ENCODE measurements at regions not wholly inside any gene's neighbourhood (a gene's known extent, or its start where the extent isn't known, plus 50 kb on each side); places are given as distances from the start of the nearest gene placed in this dataset.
"Not testable (repeated sequence)": the region's sequence is repeated elsewhere in the genome, so short reads cannot be mapped to it uniquely, and the experiment has no call there.

DNA sequence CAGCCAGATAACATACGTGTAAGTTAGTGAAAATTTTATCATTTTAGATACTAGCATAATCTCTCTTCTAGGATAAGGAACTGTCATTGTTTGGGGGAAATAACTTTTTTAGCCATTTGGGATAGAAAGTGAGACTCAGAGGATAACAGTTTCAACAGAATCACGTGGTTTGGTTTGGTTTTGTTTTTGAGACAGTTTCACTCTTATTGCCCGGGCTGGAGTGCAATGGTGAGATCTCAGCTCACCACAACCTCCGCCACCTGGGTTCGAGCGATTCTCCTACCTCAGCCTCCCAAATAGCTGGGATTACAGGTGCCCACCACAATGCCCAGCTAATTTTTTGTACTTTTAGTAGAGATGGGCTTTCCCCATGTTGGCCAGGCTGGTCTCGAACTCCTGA is 323.2 kb upstream of the MEIS1 start:
- DNase-seq (ENCODE audit: low read depth in 4 of 4, low spot score in 3 of 4): no peak

DNA sequence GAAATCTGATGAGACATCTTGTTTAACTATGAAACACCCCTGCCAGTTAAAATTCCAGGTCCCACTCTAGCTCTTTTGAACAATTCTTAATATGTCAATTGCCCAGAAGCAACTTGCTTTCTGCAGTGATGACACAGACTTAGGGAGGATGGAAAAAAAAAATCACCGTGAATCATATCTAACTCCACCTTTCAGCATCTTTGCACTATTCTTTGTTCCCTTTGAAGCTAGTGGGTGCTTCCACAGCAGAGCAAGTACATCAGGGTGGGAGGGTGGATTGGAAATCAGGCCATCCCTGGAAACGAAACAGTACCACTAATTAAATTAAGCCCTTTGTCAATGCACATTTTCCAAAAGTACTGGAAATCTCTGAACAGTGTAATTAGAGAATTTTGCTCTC is 324.3 kb upstream of the MEIS1 start:
- no peak for DNase-seq (ENCODE audit: low read depth in 4 of 4, low spot score in 3 of 4)

DNA sequence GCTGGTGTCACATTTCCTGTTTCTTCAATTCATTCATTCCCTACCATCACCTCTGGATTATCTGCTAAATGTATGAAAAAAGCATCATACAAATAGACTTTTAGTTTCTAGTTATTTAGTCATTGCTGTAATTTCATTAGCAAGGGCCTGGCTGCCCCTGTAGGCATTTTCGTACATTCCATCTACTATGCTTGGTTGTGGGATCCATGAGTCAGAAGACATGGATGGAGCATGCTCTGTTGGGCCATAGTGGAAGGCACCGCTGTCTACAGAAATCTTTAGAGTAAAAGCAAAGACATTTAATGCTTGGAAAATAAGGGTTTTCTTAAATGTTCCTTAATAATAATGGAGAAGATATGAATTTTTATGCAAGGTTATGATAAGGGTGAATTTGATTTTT is 324.8 kb upstream of the MEIS1 start:
- no peak for DNase-seq (ENCODE audit: low read depth in 4 of 4, low spot score in 3 of 4)

DNA sequence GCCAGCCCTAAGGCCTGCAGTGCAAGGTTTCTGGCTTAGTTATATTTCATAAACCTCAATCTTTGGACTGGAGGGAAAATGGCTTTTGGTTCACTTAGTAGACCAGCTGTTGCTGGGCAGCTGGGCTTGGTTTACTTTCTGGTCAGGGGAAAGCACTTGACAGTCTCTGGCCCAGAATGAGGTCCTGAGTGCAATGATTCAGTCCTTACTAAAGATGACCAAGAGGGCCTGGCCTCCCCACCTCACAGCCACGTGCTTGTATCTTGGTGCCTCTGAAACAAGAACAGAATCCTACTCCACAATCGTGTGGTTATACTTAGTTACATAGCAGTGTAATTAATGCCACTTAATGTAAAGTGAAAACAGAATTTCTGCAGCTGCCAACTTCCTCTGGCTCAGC is 325.5 kb upstream of the MEIS1 start:
- no peak for DNase-seq (ENCODE audit: low read depth in 4 of 4, low spot score in 3 of 4)

DNA sequence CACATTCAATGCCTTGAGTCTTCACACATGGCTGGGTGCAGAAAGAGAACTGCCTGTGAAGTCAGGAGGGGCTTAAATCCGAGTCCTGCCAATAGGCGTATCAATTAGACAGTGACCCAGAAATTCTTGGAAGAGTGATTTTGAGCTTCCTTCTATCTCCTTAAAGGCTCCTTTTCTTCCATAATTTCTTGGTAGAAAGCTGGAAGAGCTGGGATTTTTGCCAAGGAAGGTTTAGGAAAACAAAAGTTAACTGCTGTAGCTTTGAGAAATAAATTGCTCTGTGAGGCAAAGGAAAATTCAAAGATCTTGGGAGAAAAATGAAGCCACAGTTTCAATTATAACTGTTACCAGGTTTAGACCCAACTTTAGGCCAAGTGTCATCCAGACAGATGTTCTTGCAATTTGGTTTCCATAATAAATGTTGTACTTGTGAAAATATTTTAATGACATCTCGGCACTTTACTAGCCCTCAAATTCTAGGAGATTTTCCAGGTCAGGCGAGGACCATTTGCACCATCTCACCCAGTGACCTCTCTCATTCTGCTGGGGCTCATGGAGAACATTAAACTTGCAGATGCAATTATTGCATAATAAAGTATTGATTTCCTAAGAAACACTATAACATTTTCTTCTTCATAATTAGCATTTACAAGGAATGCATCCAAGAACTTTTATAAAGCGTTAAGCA is 329.7 kb upstream of the MEIS1 start:
- no peak for DNase-seq (ENCODE audit: low read depth in 4 of 4, low spot score in 3 of 4)

DNA sequence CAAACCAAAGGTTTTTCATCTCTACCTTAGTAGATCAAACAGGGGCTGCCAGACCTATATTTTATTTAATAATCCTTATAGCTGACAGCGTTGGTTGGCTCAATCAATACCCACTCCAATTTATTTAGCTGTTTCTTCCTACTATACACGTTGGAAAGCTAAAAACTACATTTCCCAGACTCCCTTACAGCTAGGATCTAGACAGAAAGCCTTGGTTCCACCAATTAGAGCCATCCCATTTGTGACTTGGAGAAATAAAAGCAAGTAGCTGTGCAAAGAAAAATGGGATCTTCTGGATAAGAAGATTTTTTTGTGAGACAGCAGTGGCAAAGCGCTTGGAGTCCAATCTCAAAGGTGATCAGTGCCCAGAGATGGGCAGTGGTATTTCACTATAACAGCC is 331.3 kb upstream of the MEIS1 start:
- DNase-seq (ENCODE audit: low read depth in 4 of 4, low spot score in 3 of 4): no peak

DNA sequence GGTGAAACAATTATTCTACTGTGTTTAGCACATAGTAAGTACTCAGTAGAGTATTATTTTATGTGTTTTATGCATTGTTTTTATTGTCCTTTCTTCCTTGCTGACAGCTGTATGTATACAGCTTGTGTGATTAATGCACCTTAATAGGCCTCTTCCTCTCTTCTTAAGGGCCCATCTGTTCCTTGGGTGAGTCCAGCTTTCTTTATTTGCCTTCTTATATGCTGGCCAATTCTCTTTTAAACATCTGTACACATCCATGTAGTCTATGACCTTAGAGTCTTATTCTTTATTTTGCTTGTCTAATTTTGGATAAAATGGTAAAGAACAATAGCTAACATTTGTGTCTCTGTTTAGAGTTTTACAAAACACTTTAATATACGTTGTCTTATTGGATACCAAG is 333.7 kb upstream of the MEIS1 start:
- no peak for DNase-seq (ENCODE audit: low read depth in 4 of 4, low spot score in 3 of 4)

DNA sequence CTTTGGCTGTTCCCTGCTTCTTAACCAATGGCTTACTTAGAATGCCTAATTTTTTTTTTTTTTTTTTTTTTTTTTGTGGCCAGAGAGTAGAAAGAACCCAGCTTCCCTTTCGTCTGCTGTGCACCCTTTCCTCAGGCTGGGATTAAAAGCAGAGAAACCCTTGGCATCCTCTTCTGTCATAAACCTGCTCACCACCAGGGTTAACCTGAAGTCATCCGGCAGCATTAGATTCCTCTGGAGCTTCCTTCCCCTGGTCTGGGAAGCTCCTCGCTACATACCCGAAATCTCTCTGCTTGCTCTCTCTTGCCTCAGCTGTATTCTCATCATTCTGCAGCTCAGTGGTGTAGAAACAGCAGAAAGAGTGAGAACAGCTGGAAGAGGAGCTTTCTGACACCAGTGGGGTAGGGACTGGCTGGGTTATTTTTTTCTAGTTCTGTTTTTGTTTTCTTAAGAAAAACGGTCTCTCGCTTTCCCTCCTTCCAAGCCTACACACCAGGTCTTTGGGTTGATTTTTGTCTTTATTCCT is 339.0 kb upstream of the MEIS1 start:
- no peak for DNase-seq (ENCODE audit: low read depth in 4 of 4, low spot score in 3 of 4)

DNA sequence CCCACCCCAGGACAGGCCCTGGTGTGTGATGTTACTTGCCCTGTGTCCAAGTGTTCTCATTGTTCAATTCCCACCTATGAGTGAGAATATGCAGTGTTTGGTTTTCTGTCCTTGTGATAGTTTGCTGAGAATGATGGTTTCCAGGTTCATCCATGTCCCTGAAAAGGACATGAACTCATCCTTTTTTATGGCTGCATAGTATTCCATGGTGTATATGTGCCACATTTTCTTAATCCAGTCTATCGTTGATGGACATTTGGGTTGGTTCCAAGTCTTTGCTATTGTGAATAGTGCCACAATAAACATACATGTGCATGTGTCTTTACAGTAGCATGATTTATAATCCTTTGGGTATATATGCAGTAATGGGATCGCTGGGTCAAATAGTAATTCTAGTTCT is 340.2 kb upstream of the MEIS1 start:
- not testable (repeated sequence) for DNase-seq (ENCODE audit: low read depth in 4 of 4, low spot score in 3 of 4)

DNA sequence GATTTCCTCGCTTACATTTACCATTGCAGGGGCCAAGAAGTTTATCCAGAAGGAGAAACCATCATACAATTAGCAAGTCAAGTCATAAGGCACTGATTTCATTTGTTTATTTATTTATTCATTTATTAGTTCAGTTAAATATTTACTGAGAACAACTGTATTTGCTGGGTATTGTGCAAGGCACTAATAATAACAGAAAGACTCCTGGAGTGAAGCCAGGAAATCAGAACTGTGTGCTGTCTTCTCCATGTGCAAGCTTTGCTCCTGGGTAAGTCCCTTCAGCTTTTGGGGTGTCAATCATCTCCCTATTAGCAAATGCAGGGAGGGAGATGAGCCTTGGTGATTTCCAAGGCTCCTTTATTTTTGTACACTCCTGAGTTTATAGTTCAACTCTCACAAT is 341.6 kb upstream of the MEIS1 start:
- DNase-seq (ENCODE audit: low read depth in 4 of 4, low spot score in 3 of 4): no peak

DNA sequence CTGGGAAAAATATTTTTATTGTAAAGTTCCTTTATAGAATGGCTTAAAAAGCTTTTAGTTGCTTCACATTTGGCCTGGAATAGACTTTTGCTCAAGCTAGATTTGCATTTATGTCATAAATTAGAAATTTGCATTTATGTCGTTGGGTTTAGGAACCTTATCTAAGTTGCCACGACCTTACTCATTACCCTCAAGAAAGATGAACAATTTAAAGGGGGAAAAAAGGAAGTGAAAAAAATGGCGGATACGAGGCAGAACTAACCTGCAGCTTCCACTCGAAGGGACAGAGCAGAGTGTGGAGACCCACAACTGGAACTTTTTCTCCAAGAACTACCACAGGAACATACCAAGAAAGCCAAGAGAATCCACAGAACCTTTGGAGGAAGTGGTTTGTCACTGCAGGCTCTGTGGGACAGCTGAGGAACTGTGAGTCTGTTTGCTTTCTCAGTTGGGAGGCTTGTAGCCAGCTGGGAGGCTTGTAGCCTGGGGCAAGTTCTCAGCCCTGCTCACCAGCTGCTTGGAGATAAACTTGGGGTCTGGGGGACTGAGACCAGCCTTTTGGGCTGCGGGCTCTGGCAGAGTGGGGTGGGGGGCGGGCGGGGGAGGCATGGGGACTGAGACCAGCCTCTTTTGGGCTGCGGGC is 349.9 kb upstream of the MEIS1 start:
- no peak for DNase-seq (ENCODE audit: low read depth in 4 of 4, low spot score in 3 of 4)

DNA sequence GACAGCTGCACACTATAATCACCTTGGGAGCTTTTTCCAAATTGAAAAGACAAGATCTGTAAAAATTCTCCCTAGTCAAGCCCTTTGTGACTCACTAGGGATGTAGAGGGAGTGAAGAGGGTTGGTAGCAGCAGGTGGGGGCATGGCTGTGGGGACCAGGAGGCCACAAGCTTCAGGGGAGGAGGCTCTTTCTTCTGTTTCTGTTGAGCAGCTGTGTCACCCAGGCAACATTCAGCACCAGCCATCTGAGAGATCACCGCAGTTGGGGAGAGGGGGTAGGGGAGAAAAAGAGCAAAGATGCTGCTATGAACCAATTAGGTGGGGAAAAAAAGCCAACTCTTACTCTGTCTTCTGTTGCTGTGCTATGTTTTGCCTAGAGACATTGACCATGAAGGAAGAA is 352.3 kb upstream of the MEIS1 start:
- no peak for DNase-seq (ENCODE audit: low read depth in 4 of 4, low spot score in 3 of 4)

DNA sequence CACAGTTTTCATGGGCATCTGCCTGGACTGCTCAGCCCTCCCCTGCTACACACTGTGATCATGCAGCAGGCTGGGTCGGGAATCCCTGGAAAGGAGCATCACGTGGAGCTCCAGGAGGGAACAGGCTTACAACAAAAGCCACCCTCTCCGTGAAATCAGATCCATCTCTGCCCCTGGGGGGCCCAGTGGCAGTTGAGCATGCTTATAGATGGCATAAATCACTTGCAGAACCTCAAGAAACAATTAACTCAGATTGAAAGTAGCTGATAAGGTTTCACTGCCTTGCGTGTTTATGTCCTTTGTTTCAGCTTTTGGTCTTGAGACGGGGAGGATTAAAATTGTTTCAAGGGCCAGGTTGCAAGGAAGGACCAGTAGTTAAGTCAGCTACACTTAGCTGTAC is 354.8 kb upstream of the MEIS1 start:
- DNase-seq (ENCODE audit: low read depth in 4 of 4, low spot score in 3 of 4): no peak

DNA sequence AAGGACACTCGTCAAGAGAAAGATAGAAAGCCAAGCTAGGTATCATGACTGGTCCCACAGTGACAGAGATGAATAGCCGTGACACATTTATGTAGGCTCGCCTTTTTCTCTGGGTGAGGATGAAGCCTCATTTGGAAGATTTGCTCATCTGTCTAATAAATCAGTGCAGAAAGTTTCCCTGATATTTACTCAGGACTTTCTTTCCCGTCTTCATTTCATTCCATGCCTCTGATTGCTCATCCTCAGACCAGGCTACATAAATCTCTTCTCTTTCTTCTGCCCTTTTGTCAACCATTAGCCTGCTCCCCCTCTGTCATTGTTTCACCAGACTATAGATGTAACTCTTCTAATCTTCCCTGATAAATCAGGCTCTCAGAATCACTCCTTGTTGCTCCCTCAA is 361.8 kb upstream of the MEIS1 start:
- peak in 1 of 4 donors; percentile 47 for DNase-seq (ENCODE audit: low read depth in 4 of 4, low spot score in 3 of 4)

DNA sequence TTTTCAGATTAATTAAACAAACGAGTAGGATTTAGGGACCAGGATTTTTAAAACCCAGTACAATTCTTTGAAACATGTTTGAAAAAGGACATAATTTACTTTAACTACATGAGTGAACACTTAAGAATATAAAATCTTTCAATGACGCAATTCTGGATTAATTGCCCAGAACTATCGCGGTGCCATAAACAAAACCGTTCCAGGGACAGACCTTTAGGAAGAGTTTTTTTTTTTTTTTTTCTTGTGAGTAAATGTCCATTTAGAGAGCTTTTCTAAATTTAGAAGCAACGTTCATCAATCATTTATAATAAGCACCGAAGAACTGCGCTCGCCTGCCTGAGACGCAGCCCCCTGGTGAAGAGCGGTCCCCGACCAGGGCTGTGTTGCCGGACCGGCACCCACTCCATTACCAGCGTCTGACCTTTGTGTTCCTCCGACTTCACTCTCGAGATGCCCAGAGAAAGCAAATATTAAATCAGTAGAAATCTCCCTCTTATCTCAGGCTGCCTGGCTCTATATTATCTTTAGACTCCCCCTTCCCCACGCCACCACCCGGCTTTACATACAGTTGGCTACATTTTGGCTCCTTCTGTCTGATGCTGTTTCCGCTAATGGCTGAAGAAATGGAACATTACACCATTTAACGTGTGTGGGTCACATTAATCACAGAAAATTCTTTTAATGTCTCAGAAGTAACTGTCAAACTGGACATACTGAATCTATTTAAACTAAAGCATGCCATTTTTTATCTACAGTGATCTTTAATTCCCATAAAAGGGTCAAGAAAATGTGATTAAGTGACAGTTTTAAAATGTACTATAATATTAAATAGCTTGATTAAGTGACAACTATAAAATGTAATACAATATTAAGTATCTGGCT is 364.0 kb upstream of the MEIS1 start:
- peak; percentile 53 to 64 (median 58) for DNase-seq (ENCODE audit: low read depth in 4 of 4, low spot score in 3 of 4)

DNA sequence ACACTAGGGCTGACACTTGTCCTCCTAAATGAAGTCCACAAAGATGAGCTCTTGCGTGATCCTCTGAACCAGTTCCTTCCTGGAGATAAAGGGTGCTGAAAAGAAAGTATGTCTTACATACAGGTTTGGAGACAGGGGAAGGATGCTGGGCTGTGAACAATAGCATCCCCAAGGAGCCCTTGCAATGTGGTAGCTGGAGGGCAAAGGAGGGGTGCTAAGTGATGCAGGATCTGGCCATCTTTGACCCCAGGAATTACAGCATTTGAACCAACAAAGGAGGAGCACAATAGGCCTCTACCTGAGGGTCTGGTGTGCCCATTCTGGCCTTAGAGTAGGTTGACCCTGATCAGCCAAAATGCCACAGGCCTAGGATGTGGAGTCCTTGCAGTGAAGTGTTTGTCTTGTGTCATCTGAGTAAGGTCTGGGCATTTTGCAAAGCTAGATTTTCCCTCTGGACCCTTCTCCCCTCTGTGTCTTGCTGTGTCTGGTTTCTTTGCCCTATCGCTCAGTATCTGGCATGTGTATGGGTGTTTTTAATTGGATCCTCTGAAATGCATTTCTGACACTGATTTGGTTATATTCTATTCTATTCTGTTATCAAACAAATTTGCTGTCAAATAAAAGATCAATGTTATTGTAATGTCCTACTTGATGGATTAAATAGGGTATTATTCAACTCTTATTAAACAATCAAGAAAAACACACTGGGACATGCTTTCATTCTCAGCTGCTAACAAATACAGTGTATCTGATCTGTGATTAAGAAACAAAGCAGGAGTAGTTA is 364.8 kb upstream of the MEIS1 start:
- DNase-seq (ENCODE audit: low read depth in 4 of 4, low spot score in 3 of 4): no peak

DNA sequence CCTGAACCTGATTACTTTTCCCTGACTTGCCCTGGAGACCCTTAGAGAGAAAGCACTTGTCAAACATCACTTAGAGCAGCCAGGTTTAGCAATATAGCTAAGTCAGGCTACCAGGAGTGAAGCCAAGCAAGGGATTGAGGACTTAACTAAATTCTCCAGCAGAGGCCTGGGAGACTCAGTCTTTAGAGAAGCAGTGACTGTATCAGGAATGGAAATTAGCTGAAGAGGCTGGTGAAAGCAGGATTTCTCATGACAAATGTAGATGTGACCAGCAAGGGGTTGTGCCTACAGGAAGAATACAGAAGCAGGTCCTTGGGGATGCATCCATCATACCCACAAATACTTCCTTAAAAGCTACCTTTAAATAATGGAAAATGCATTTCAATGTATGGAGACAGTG is 368.9 kb upstream of the MEIS1 start:
- DNase-seq (ENCODE audit: low read depth in 4 of 4, low spot score in 3 of 4): no peak

DNA sequence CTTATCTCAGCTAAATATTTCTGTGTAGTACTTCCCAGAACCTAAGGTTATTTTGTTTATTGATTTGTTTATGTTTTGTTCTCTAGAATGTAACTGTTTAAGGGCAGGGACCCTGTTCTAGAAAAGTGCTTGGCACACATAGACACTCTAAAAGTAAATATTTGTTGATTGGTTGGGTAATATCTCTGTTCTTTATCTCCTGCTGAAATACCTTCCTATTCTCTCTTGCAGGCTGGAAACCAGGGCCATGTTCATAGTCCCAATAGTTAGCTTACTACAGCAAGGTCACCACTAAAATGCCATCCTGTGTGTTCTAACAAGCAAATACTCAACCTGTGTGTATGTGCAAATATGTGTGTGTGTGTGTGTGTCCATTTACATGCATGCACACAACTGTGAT is 375.6 kb upstream of the MEIS1 start:
- DNase-seq (ENCODE audit: low read depth in 4 of 4, low spot score in 3 of 4): no peak

DNA sequence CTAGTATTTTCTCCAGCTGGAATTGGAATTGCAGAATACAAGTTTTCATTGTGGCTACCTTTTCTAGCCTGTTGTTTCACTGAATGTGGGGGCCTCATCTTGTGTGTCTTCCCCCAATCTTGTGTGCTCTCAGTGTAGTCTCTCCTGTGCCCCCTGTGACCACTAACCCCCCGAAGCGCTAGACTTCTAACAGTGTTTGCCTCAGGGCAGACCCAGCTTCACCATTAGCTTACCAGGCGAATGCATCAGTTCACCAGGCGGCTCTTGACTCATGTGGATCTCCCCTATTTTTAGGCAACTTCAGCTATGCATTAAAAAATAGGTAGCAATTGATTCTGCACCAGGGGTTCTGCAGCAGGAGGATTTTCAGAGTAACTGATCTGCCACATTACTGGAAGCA is 376.2 kb upstream of the MEIS1 start:
- no peak for DNase-seq (ENCODE audit: low read depth in 4 of 4, low spot score in 3 of 4)

DNA sequence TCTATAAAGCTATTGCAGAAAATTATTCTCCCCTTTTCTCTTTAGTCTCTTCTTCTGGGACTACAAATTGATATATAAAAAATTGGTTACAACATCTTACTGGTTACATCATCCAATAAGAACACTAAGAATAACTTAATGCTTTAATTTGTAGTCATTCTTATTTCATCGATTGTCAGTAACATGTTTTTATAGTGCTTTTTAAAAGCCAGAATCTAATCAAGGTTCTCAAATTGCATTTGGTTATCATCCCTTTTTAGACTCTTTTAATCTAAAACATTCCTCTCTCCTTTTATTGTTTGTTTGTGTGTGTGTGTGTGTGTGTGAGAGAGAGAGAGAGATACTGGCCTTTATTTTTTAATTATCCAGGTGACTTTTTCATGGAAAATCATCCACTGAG is 377.1 kb upstream of the MEIS1 start:
- DNase-seq (ENCODE audit: low read depth in 4 of 4, low spot score in 3 of 4): no peak

DNA sequence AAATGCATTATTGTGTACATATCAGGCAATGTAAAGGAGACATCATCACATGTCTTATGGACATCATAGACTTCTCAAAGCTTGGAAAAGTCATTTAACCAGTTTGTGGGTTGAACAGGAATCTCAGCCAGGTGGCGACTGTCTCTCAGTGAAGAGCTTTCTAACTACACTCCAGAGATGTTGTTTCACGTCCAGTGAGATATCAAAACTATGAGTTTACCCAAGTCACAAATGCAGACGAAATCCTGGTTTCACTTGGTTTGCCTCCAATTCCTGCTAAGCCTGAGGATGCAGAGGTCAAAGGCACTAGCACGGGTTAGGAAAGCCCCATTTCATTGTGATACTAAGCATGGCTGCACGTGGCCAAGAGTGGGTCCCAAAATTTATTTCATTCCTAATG is 384.5 kb upstream of the MEIS1 start:
- no peak for DNase-seq (ENCODE audit: low read depth in 4 of 4, low spot score in 3 of 4)
